Stimulated activated CD8-positive, alpha-beta memory T cell treated with anti-CD3 and anti-CD28 coated beads, Interleukin-15, amount 100 ng/mL, for 24 hours (primary cell): ENCODE measurements at regions not wholly inside any gene's neighbourhood (a gene's known extent, or its start where the extent isn't known, plus 50 kb on each side); places are given as distances from the start of the nearest gene placed in this dataset.

Source experiments
- DNase-seq: peaks from one replicate; pipeline ENCODE4 v3.0.0-alpha.2; 2020; ENCODE audit warnings: low read depth

- DNase-seq = no peak
These were observed 111.4 kb upstream of the C1QTNF9B start for GRCh38 chr13:24008679-24009078.

- DNase-seq = no peak
These were observed 114.0 kb upstream of the C1QTNF9B start for GRCh38 chr13:24011266-24011665.

GRCh38 chr13:24012648-24013047 lies 115.3 kb upstream of the C1QTNF9B start:
- no peak for DNase-seq

GRCh38 chr13:24013189-24013588 lies 115.9 kb upstream of the C1QTNF9B start:
- no peak for DNase-seq

- DNase-seq = no peak
These were observed 118.7 kb upstream of the C1QTNF9B start for GRCh38 chr13:24016046-24016445.

GRCh38 chr13:24022568-24022967 lies 125.3 kb upstream of the C1QTNF9B start:
- no peak for DNase-seq

- DNase-seq = no peak
These were observed 125.8 kb upstream of the C1QTNF9B start for GRCh38 chr13:24023073-24023472.

- no peak for DNase-seq
These were observed 130.2 kb upstream of the C1QTNF9B start for GRCh38 chr13:24027494-24027893.

- DNase-seq = no peak
These were observed 128.3 kb upstream of the SPATA13 start for GRCh38 chr13:24032252-24032651.

- no peak for DNase-seq
These were observed 127.8 kb upstream of the SPATA13 start for GRCh38 chr13:24032674-24033073.

GRCh38 chr13:24033527-24034302 lies 126.8 kb upstream of the SPATA13 start:
- no peak for DNase-seq

- DNase-seq = no peak
These were observed 125.1 kb upstream of the SPATA13 start for GRCh38 chr13:24035411-24035810.

- no peak for DNase-seq
These were observed 124.4 kb upstream of the SPATA13 start for GRCh38 chr13:24036115-24036514.

GRCh38 chr13:24038405-24038804 lies 122.1 kb upstream of the SPATA13 start:
- DNase-seq = no peak

- DNase-seq = no peak
These were observed 121.6 kb upstream of the SPATA13 start for GRCh38 chr13:24038841-24039330.

GRCh38 chr13:24039621-24040475 lies 120.7 kb upstream of the SPATA13 start:
- no peak for DNase-seq

GRCh38 chr13:24040835-24041234 lies 119.7 kb upstream of the SPATA13 start:
- DNase-seq = no peak

- DNase-seq = no peak
These were observed 118.8 kb upstream of the SPATA13 start for GRCh38 chr13:24041651-24042225.

- DNase-seq = no peak
These were observed 117.6 kb upstream of the SPATA13 start for GRCh38 chr13:24042710-24043440.

- no peak for DNase-seq
These were observed 116.8 kb upstream of the SPATA13 start for GRCh38 chr13:24043590-24044350.

- no peak for DNase-seq
These were observed 114.9 kb upstream of the SPATA13 start for GRCh38 chr13:24045597-24045996.
